Fibroblast of skin of left biceps (primary cell): ENCODE measurements at regions not wholly inside any gene's neighbourhood (a gene's known extent, or its start where the extent isn't known, plus 50 kb on each side); places are given as distances from the start of the nearest gene placed in this dataset.

Experiments
- DNase-seq, 2 experiments: peaks; one replicate each; pipeline ENCODE4 v3.0.0-alpha.2; 2013; ENCODE audit warnings: low read depth in 2 of 2

DNA sequence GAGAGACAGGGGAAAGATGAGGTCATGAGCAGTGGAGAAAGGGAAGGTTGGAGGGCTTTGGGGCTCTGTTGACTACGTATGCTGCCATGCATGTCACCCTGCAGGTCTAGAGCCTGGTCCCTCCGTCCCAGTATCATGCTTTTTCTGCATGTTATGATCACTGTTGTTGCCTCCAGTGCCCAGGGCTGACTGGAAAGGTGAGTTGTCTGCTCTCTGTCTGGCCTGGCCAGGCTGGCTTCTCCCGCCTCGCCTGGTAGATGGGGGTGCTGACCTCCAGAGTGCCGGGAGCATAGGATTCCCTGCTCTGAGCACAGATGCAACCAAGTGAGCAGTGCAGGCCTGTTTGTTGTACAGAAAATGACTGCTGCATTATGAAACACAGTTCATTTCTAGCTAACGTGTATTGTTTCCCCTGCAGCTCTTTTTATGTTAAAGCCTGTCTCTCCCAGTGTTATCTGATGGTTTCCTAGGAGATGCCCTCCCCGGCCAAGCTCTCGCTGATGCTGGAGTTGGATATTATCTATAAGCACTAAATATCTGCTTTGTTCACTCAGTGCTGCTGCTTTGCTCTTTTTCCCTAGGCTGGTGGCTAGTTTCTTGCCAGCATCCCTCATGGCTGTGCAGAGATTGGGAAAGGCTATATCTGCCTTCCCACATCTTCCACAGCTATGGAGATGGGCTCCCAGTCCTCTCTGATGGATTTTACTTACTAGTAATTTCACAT lies 158.2 kb downstream of the TDRD15 start:
- no peak for DNase-seq

DNA sequence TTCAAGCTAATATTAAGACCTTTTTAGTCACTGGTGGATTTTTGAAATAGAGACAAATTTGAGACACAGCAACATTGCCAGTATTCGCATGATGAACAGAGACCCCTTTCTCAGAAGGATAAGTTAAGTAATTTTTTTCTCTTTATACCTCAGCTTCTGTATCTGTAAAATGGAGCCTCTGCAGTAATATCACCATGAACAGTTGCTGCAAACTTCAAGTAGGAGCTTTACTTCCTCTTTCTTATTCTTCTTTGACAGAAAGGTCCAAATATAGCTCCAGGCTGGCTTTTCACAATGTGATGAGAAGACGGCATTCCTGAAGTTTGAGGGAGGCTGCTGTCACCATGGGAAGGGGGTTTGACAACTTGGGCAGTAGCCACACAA lies 158.7 kb downstream of the TDRD15 start:
- no peak for DNase-seq

DNA sequence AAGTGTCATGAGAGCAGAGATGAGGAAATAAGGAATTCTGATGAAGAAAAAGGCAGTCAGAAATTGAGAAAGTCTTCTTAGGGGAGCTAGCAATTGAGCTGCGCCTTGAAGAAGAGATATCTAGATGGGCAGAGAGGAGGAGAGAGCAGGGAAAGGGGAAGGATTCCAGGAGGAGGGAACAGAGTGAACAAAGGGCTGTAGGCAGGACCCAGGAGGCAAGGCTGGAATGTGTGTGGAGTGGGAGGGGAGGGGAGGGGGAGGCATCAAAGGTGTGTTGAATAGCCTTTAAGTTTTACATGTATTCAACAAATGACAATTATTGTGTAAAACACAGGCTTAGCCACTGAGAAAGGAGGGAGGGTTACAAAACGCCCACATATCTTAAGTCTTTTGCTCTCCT lies 164.5 kb downstream of the TDRD15 start:
- DNase-seq = no peak

DNA sequence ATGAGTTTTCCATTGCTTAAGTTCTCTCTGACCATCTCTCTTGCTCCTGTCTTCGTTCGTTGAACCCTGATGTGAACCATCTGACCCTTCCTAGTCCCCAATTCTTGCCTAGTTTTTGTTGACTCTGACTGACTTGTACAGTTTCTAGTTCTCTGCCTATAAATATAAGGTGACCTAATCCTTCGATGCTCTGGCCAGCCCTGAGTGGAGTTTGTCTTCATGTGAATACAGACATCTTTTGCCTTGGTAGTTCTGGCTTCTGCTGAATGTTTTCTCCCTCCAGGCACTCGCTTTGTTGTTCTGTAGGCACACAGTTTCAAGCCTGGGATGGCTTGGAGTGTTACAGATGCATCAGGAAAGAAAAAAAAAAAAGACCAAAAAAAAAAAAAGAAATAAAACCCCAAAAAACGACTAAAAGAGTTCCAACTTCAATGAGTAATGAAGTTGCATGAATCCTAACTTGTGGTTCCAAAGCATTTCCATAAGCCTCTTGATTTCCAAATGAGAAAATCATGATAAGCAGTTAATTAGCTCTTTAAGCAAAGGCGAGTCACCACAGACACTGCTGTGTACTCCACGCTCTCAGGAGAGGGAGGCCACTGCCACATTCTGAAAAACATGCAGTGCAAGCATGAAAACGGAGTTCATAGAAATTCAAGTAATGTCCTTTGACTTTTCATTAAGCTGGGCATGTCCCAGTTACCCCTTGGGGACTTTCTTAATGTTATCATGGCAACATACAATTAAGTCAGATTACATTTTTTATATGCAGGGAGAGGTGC lies 165.2 kb downstream of the TDRD15 start:
- DNase-seq = no peak

DNA sequence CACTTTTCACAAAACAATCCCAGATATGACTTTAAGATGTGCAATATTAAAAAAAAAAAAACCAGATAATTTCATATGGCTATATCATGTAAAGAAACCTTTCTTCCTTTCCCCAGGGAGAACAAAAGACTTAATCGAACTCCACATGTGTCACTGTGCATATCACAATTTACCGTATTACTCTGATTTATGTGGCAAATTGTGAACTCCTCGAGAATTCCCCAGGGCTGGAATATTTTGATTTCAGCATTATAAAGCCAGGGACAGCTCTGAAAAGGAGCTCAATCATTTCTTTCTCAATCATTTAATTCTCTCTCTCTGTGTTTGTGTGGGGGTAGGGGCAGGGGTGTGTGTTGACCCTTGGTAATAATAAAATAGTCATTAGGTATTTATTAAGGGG lies 165.8 kb downstream of the TDRD15 start:
- DNase-seq = no peak

DNA sequence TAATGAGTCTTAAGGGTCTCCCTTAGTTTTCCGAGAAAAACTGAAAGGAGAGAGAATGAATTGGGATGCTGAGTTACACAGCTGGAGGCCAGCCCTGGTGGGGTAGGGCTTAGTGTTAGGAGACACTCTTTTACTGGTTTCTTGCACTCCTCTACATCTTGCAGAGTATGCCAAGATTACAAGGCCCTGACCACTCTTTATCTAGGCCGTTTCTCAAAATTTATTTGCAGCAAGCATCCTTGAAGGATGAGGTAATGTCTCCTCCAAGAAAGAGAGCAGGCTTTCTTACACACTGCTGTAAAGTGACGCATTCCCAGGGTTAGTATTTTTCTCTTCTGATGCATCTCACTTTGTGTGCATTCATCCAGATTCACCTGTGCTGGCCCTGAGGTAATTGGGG lies 166.2 kb downstream of the TDRD15 start:
- DNase-seq = no peak

DNA sequence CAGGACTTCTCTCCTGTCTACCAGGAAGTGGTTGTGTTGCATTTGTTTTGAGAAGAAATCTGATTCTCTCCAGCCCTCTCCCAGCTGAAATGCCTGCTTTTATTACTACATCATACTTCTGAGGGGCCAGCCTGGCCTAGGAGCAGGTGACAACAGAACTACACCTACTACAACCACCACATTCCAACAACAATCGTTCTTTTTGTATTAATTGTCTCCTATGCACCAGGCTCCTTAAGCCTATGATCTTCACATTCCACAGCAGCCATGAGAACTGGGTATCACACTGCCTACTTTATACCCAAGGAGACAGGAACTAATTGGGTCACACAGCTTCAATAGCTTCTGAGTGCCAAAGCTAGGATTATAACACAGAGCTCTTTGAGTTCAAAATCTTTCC lies 167.7 kb downstream of the TDRD15 start:
- no peak for DNase-seq

DNA sequence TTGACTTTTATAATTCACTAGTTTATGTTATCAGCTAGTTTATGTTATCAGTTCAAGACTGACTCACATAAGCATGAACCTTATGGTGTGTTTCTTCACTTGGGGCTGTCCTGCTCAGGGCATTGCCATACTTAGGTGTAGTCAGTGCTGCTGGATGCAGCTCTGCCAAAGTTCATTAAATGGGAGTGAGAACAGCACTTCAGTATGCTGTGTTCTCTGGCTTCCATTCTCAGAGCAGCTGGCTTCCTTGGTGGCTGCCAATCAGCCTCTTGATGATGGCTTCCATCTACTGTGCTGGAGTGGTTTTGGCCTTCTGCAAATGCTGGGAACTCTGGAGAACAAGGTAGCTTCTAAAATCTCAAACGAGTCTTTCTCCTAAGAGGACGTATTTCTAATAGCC lies 170.7 kb downstream of the TDRD15 start:
- no peak for DNase-seq

DNA sequence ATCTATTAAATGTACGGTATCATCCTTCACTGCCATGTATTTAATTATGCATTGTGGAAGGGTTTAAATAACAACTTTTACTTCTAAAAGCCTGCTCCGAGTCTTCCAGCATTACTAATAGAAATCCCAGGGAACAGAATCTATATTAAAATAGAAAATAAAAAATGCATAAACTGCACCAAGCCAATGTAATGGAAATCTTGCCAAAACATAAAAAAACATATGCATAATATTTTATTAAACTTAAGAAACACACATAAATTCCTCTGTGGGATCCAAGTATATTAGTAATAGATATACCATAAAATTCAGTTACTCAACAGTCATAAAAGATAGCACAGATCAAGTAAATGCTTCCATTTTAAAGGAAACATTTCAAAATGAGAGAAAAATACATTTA lies 175.6 kb downstream of the TDRD15 start:
- no peak for DNase-seq

DNA sequence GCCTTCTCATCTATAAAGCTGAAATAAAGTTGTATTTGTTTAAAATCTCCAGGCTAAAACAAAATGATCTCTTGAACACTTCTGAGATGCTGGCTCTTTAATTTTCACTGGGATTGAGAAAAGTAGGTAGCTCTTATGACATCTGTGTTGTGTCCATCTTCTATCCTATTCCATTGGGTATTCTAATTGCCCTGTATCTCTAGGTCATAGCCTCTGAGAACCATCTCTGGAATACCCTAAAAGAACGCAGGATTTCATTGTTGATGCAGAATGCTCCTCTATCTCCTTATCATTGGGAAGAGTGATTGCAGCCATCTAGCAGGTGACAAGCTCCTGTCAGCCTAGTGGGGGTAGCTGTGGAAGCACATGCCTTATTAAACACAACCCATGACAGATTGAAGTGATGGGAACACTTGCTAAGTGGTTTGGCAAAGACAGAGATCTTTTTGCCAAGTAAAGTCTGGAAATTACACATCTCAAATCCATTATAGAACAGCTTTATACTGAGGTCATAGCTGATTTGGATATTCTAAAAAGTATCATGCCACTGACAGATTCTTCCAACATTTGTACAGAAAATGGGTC lies 178.2 kb downstream of the TDRD15 start:
- DNase-seq = no peak

DNA sequence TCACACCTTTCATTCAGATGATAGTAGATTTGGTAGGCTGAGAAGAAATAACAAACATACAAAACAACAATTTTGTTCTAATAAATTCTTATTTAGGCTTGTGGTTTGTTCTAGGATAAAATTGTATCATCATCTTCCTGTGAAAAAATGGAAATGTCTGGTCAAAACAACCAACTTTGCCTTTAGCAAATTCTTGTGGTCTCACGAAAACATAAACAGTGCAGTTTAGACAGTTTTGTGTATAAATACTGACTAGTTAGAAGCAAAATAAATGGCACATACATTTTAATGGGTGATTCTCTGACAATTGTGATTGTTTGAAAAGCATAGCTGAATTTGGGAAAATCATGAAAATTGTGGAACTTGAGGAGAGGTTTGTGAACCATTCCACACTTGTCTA lies 180.1 kb downstream of the TDRD15 start:
- DNase-seq = no peak

DNA sequence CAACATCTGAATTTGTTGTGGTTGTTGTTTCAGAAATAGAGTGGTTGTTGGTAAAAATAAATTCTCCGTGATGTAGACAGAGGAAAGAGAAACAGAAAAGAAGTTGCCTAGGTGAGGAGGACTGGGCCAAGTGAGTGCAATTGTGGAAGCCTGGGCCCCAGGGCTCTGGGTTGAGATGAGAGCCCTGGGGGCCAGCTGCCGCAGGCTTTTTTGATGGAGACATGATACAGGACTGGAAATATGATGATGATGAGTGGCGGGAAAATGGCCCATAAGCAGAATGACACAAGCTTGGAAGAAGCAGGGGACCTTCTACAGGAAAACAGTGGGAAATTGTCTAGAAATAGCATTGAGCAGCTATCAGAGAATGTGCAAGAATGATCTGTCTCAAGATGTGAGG lies 181.8 kb downstream of the TDRD15 start:
- no peak for DNase-seq

DNA sequence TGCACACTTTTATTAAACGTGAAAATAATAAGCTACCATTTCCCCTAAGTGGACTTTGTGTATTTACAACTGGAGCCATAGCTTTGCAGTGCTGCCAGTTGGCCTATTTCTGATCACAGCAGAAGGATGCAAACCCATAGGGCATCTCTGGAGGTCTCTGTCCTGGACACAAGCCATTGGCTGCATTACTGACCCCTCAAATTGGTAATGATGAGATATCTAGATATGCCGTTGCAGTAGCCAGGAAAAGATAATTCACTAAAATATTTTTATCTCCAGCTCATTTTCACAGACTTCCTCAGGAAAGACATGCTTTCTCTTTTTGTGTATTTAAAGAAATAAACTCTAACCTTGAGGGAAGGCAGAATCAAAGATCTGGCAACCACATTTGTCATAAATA lies 182.5 kb downstream of the TDRD15 start:
- DNase-seq = no peak

DNA sequence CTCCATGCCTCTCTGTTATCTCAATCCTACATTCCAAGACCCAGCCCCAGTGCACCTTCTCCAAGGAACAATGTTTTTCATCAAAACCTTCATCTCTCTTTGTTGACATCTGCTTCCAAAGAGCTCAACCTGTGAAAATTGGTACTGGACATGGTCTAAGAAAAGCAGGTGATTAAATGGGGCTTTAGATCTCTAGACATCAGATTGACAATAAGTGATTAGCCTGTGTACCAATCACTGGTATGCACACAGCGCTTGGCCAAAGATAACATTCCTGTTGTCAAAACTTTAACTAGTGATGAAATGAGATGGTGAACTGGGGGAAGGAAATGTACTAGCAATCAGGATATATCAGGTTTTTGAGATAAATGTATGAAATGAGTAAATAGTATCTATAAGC lies 183.3 kb downstream of the TDRD15 start:
- DNase-seq = no peak

DNA sequence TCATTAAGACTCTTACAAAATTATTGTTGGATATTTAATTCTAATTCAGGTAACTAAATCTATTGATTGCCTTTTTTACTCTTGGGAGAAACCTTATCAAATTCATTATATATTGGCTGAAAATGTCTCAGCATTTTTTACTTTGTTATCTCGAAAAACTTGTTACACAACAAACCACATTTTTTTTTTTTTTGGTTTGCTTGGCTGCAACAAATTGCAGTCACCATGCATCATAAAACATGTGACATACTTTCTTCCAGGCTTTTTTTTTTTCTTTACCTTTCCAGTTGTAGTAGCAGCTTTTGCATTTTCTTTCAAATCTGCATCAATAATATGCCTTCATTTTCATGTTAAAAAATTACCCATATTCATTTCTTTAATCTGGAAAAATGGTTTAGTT lies 186.7 kb downstream of the TDRD15 start:
- no peak for DNase-seq

DNA sequence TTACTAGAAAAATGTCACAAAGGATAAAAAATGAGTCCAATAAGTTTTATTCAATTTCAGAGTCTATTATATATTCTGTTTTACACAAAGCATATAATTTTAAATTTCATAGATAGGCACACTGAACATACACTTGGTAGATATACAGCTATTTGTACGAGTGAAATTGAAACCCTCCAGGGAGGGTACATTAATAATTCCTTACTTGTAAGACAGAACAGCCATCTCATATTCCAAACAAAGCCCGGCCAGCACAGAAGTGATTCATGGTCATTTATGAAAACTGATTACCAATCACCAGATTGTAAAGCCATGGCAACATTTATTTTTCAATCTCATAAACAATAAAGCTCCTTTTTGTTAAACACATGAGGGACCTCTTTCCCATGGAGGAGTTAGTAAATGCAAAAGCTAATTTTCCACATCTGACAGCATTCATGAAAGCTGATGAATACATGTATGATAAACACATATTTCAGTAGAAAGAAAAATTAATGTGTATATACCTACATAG lies 190.6 kb downstream of the TDRD15 start:
- no peak for DNase-seq

DNA sequence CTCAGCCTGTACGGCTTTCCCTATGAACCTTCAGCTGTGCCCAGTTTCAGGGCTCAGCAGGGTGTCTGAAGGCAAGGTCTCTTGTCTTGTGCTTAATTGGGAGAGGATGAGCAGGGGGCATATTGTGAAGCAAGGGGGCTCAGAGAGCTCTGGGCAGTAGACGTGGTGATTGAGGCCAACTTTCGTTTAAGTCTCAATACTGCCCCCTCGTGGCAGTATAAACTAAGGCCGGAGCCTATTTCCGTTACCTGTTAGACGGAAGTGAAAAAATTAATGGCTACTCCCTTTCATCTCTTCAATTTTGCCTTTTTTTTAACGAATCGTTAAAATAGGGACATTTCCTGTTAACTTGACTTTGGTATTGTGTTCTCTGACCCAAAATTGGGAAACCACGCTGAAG lies 193.4 kb downstream of the TDRD15 start:
- no peak for DNase-seq

DNA sequence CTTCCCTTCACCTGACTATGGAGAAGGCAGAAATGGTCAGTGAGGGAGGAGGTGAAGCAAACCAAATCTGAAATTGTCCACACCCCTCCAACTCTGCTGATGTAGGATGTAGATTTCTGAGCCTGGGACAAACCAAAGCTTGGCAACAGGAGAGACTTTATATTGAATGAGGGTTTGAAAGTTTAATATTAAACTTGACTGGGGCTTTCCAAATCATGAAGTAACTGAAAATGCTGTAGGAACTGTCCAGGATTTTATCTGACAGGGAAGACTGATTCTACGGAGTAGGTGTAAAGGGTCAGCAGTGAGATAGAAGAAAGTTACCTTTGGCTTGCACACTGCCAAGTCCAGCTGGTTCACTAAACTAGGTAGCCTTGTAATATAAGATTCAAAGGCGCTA lies 194.5 kb downstream of the TDRD15 start:
- no peak for DNase-seq

DNA sequence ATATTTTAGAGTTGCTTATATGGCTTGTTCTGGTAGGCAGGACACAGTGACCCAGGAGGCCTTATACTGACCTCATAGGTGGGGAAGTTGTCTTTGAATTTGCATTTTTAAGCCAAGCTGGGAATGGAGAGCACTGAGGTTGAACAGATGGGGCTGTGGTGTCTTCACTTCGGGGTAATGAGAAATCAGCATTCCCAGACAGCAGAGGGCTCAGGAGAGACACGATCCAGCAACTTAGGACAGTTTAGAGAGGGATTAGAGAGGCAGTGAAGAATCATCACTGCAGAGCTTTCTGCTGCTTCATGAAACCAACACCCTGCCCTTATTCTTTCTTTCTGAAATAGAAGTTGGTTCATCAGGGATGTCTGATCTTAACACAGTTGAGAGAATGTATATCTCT lies 202.4 kb downstream of the TDRD15 start:
- DNase-seq = no peak

DNA sequence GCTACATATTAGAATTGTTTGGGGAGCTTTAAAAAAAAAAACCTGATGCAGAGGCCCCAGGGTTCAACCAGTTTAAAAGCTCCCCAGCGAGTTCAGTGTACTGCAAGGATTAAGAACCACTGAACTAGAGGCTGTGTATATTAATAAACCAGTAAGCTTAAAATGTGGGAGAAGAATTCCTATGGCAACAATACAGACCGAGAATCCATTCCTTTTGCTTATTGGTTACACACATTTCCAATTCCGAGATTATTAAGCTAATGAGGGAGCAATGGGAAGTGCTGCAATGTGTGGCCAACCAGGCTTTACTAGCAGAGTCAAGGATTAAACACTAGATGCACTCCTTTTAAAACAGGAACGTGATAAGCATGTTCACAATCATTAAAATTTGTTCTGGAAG lies 204.4 kb downstream of the TDRD15 start:
- DNase-seq = no peak

DNA sequence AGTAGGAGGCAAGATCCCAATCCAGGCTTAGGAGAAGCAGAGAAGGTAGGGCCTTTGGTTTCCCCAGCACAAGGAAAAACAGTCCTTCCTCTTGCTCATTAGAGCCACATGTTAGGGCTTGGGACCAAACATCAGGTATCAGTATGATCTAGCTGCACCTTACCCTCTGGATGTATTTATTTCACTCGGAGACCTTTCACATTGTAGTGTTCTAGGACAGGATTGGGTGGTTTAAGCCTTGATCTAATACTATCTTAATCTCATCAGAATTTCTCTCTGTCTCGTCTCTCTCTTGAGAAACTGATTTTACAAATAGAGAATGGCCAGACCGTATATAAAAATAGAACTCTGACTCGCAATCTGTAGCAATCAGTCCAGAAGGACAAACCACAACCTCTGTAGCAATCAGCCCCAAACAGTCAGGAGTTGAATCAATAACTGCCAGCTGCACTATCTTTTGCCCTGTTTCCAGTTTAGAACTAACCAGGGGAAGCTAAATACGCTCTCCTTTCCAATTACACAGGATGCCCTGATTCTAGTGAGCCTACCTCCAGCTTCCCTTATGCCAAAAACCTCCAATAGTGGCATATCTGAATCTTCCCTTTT lies 207.1 kb downstream of the TDRD15 start:
- no peak for DNase-seq

DNA sequence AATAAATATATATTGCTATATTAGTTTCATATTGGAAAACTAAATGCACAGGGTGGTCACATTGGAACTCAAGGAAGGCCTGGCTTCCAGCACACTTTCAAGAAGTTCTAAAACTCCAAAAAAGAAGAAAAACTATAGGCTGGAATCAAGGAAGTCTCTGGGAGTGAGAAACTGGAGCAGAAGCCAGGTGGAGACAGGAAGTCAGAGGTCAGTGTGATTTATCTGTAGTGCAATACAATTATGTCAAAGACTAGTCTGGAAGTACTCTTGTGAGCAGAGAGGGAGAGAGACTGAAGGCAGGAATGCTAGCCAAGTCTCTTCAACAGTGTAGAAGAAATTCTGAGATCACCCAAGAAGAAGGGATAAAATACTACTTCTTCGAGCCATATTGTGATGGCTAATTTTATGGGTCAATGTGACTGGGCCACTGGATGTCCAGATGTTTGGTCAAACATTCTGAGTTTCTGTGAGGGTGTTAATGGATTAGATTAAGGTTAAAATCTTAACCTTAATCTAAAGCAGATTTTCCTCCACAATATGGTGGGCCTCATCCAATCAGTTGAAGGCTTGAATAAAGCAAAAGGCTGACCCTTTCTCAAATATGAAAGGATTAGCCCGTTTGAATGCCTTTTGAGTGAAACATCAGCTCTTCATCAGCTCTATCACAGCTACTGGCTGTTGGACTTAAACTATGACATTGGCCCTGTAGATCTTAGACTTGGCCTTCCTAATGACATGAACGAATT lies 208.0 kb downstream of the TDRD15 start:
- no peak for DNase-seq
